K562 (cell line): ENCODE measurements at regions not wholly inside any gene's neighbourhood (a gene's known extent, or its start where the extent isn't known, plus 50 kb on each side); places are given as distances from the start of the nearest gene placed in this dataset.

Experiments
- ATAC-seq: fragments of 200-7000 bp; cut with Tn5 transposase; 3 replicates; pipeline ENCODE4 v1.9.1; 2020; ENCODE audit warnings: moderate library complexity
- BruUV-seq: library from RNA; stranded (reverse); fragments of 400-500 nt; replicated peaks from 2 replicates; lab custom pipeline; 2021; lab: Mats Ljungman, UMichigan
- CTCF ChIA-PET: fragments of 300-600 bp; formaldehyde crosslinking; extraction: SDS; loops from one replicate; lab custom pipeline; 2021; ENCODE audit warnings: low intra/inter-chr PET ratio; lab: Yijun Ruan, JAX
- POLR2A ChIA-PET: fragments of 300-600, 350-650 bp; sonication (Branson Sonifier 250); formaldehyde crosslinking; extraction: SDS; loops from one replicate; lab custom pipeline; 2021; ENCODE audit warnings: antibody characterized with exemption, inconsistent platforms; lab: Yijun Ruan, JAX
- DNase-seq, 4 experiments: peaks; one replicate each; pipeline versions ENCODE4 v3.0.0 to v3.0.0-alpha.2; 2011 to 2018; ENCODE audit warnings: low spot score in 3 of 4, mixed read lengths in 3 of 4; ENCODE audit errors: extremely low read depth in 1 of 4
- FAIRE-seq: peaks from 2 replicates; lab custom pipeline; 2011; peaks lifted over from hg19 to GRCh38; lab: Jason Lieb, UNC
- H2AFZ ChIP-seq: 2 replicates; pipeline ENCODE4 v1.6.0; 2011; ENCODE audit warnings: low read depth, low read length, control low read depth, inconsistent platforms
- H3K27ac ChIP-seq: fragments of 200-600 bp; 3 replicates; pipeline ENCODE4 v1.8.0; 2011; ENCODE audit warnings: low read depth, mild to moderate bottlenecking, control low read depth, inconsistent platforms, low read length, moderate library complexity, mixed read lengths; ENCODE audit errors: extremely low read depth
- H3K27me3 ChIP-seq, 2 experiments: fragments of 300-600 bp in 1 of 2; 2 replicates in 1 of 2; 3 replicates in 1 of 2; pipeline versions ENCODE4 v1.6.0 to v1.8.0; 2011; ENCODE audit warnings: inconsistent platforms in 2 of 2, low read length in 2 of 2, mild to moderate bottlenecking in 1 of 2, mixed read lengths in 1 of 2, moderate library complexity in 1 of 2; ENCODE audit not compliant: control insufficient read depth in 2 of 2, insufficient read depth in 2 of 2
- H3K36me3 ChIP-seq: fragments of 300-600 bp; 3 replicates; pipeline ENCODE4 v1.8.0; 2011; ENCODE audit warnings: mild to moderate bottlenecking, low read length, inconsistent platforms; ENCODE audit not compliant: control insufficient read depth, insufficient read depth
- H3K4me1 ChIP-seq, 2 experiments: fragments of 200-600 bp in 1 of 2; replicated peaks in 1 of 2; 2 replicates in 1 of 2; 3 replicates in 1 of 2; pipeline versions ENCODE4 v1.5.1 to v1.8.0; 2011; ENCODE audit warnings: inconsistent platforms in 2 of 2, low read length in 2 of 2, mild to moderate bottlenecking in 1 of 2, mixed read lengths in 1 of 2, moderate library complexity in 1 of 2; ENCODE audit not compliant: control insufficient read depth in 2 of 2, insufficient read depth in 2 of 2
- H3K4me2 ChIP-seq: 2 replicates; pipeline ENCODE4 v1.6.1; 2011; ENCODE audit warnings: low read length, control low read depth, inconsistent platforms, mixed read lengths; ENCODE audit not compliant: insufficient read depth
- H3K4me3 ChIP-seq: fragments of 200-600 bp; sonication (generic), shearing (Covaris generic); 2 replicates; pipeline ENCODE4 v1.5.1; 2016; ENCODE audit warnings: control low read depth, inconsistent platforms
- H3K79me2 ChIP-seq: fragments of 200-600 bp; 3 replicates; pipeline ENCODE4 v1.8.0; 2011; ENCODE audit warnings: low read length, inconsistent platforms; ENCODE audit not compliant: control insufficient read depth, insufficient read depth
- H3K9ac ChIP-seq, 2 experiments: 2 replicates each; pipeline versions ENCODE4 v1.6.0 to v1.6.1; 2011; ENCODE audit warnings: low read depth in 2 of 2, low read length in 2 of 2, control low read depth in 1 of 2, inconsistent platforms in 1 of 2, mild to moderate bottlenecking in 1 of 2, mixed read lengths in 1 of 2; ENCODE audit not compliant: insufficient read depth in 1 of 2
- H3K9me1 ChIP-seq: one replicate; pipeline ENCODE4 v1.6.0; 2011; ENCODE audit warnings: inconsistent platforms, mild to moderate bottlenecking, low read length, moderate library complexity; ENCODE audit not compliant: control insufficient read depth, insufficient read depth
- H3K9me3 ChIP-seq: replicated peaks from 2 replicates; pipeline ENCODE4 v1.5.1; 2011; ENCODE audit warnings: low read depth, low read length, inconsistent platforms; ENCODE audit not compliant: control insufficient read depth, insufficient read depth
- H4K20me1 ChIP-seq: replicated peaks from 2 replicates; pipeline ENCODE4 v1.6.1; 2011; ENCODE audit warnings: low read length, inconsistent platforms, mixed read lengths; ENCODE audit not compliant: control insufficient read depth, insufficient read depth
- FOXA3 ChIP-seq, 2 experiments: fragments of 450-650 bp in 1 of 2; sonication (generic) in 1 of 2; formaldehyde crosslinking; IDR thresholded peaks in 1 of 2; conservative IDR thresholded peaks in 1 of 2; 2 replicates each; pipeline versions ENCODE4 v1.4.0 to v1.8.0; 2020 to 2022; ENCODE audit warnings: mild to moderate bottlenecking in 2 of 2, missing genetic modification reagents in 1 of 2
- NCOA2 ChIP-seq, 2 experiments: fragments of 450-650 bp; IDR thresholded peaks; 2 replicates each; pipeline ENCODE4 v1.6.1; 2018; ENCODE audit warnings: mild to moderate bottlenecking in 2 of 2, moderate library complexity in 1 of 2; ENCODE audit not compliant: partially characterized antibody in 2 of 2
- SIX5 ChIP-seq, 2 experiments: IDR thresholded peaks; 2 replicates each; pipeline ENCODE4 v1.6.1; 2011; ENCODE audit warnings: low read length in 2 of 2, borderline replicate concordance in 1 of 2, low read depth in 1 of 2, mild to moderate bottlenecking in 1 of 2, moderate library complexity in 1 of 2; ENCODE audit not compliant: insufficient read depth in 1 of 2
- U2AF1 ChIP-seq: fragments of 200-400 bp; formaldehyde crosslinking; optimal IDR thresholded peaks from 2 replicates; pipeline ENCODE3; 2017; ENCODE audit warnings: mild to moderate bottlenecking, low read depth, low read length, moderate library complexity
- ZNF174 ChIP-seq: fragments of 250-450 bp; sonication (Bioruptor Pico); IDR thresholded peaks from 2 replicates; pipeline ENCODE4 v1.4.0; 2020; ENCODE audit warnings: mild to moderate bottlenecking
- ZNF217 ChIP-seq: sonication (generic); formaldehyde crosslinking; IDR thresholded peaks from 2 replicates; pipeline ENCODE4 v1.8.0; 2022; ENCODE audit warnings: mild to moderate bottlenecking, missing genetic modification reagents
- ZNF445 ChIP-seq: fragments of 250-450 bp; sonication (Bioruptor Pico); IDR thresholded peaks from 2 replicates; pipeline ENCODE4 v1.4.0; 2020; ENCODE audit warnings: low read depth, mild to moderate bottlenecking, moderate library complexity
- ZNF589 ChIP-seq: fragments of 200-800 bp; sonication (Bioruptor generic); IDR thresholded peaks from 2 replicates; pipeline ENCODE4 v1.6.1; 2016; ENCODE audit warnings: low read depth, missing genetic modification characterization, missing compliant biosample characterization
- WGBS: fragments of 100-300 bp; shearing (Covaris generic); methylation state at CpG from one replicate; pipeline ENCODE4 v1.1.6; 2016; ENCODE audit warnings: low coverage, mixed read lengths; ENCODE audit not compliant: insufficient coverage; ENCODE audit errors: missing lambda C conversion rate; 5-methylcytosine and 5-hydroxymethylcytosine counted together
- in situ Hi-C: fragments of 300-500 bp; cut with MboI; formaldehyde crosslinking; loops from 4 replicates; pipeline ENCODE4 v1.15.0; 2018; ENCODE audit warnings: inconsistent platforms, mixed read lengths
- intact Hi-C: fragments of 100-400 bp; cut with micrococcal nuclease; formaldehyde crosslinking; loops from 2 replicates; pipeline ENCODE4 v1.14.2; 2022

DNA sequence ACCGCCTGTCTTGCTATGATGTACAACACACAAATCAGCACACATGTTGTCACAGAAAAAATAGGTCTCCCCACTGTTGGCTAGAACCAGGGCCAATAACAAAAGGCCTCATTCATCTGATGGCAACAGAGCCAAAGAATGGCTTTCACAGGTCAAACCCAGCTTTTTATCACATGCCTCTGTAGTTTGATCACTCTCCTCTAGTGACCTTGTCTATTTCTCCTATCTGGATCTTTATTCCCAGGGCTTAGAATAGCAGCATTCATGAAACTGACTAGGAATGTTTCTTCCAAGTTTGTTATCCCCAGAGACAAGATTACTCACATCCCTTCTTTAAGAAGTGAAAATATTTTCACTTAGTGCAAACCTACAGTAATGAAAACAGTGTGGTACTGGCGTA is 285.8 kb upstream of the GYPC start (continued):
- no peak for TF ChIP-seq ZNF589 (CRISPR knock-in tag)
- TF ChIP-seq FOXA3 (CRISPR knock-in tag; conservative IDR thresholded peaks at IDR 0.05 in 1 of 2, IDR thresholded peaks at IDR 0.05 in 1 of 2): no peak
- TF ChIP-seq NCOA2 (IDR thresholded peaks at IDR 0.05; ENCODE audit: partially characterized antibody in 2 of 2): no peak
- TF ChIP-seq ZNF174 (CRISPR knock-in tag): no peak
- no peak for TF ChIP-seq ZNF445 (CRISPR knock-in tag)
- TF ChIP-seq U2AF1: no peak
- TF ChIP-seq SIX5 (IDR thresholded peaks at IDR 0.05; ENCODE audit: borderline replicate concordance in 1 of 2, insufficient read depth in 1 of 2, low read depth in 1 of 2, low read length in 2 of 2): no peak

GRCh38 chr2:126372406-126372805 is 283.6 kb upstream of the GYPC start:
- Histone ChIP-seq H3K79me2 (no peaks in the 10 kb centered on the region), H3K27ac (no peak overlapping the region), H3K9me1 (no peaks in the 10 kb centered on the region), H3K9ac (no peak overlapping the region), H3K4me2 (no peak overlapping the region), H3K27me3 (no peaks in the 10 kb centered on the region), H4K20me1 (no peaks in the 10 kb centered on the region; the same call in 1 of the 2 replicates), H3K4me3 (no peak overlapping the region), H2AFZ (no peak overlapping the region), H3K4me1 (no peaks in the 10 kb centered on the region), H3K9me3 (no peaks in the 10 kb centered on the region), H3K36me3 (no peaks in the 10 kb centered on the region)
- ChIA-PET CTCF (no interaction called here), POLR2A (no interaction called here)
- FAIRE-seq (no peak), ATAC-seq (no peak), DNase-seq (no peak)
- in situ Hi-C loops: no loop called here
- intact Hi-C loops: no loop called here
- TF ChIP-seq ZNF217 (CRISPR knock-in tag): no peak
- BruUV-seq: no TSS peak
- WGBS: 2% methylated on average over 4 of the region's 4 CpGs
